Lower leg skin (tissue), 3 donors: ENCODE measurements at regions not wholly inside any gene's neighbourhood (a gene's known extent, or its start where the extent isn't known, plus 50 kb on each side); places are given as distances from the start of the nearest gene placed in this dataset.

Experiments
- POLR2A ChIP-seq, 2 donors: fragments of 450-650 bp; IDR thresholded peaks; one replicate each; pipeline ENCODE4 v1.6.1; 2016 to 2017; ENCODE audit warnings: antibody characterized with exemption in 2 of 2, mild to moderate bottlenecking in 1 of 2, moderate library complexity in 1 of 2
- TF ChIP-seq, protein P1 (sequence below), 3 donors: fragments of 450-650 bp; IDR thresholded peaks; one replicate each; pipeline ENCODE4 v1.5.1; 2016; ENCODE audit warnings: antibody characterized with exemption in 3 of 3, mild to moderate bottlenecking in 3 of 3, moderate library complexity in 2 of 3

- no peak for TF ChIP-seq POLR2A (IDR thresholded peaks at IDR 0.05)
- TF ChIP-seq, protein P1, sequence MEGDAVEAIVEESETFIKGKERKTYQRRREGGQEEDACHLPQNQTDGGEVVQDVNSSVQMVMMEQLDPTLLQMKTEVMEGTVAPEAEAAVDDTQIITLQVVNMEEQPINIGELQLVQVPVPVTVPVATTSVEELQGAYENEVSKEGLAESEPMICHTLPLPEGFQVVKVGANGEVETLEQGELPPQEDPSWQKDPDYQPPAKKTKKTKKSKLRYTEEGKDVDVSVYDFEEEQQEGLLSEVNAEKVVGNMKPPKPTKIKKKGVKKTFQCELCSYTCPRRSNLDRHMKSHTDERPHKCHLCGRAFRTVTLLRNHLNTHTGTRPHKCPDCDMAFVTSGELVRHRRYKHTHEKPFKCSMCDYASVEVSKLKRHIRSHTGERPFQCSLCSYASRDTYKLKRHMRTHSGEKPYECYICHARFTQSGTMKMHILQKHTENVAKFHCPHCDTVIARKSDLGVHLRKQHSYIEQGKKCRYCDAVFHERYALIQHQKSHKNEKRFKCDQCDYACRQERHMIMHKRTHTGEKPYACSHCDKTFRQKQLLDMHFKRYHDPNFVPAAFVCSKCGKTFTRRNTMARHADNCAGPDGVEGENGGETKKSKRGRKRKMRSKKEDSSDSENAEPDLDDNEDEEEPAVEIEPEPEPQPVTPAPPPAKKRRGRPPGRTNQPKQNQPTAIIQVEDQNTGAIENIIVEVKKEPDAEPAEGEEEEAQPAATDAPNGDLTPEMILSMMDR (IDR thresholded peaks at IDR 0.05), result no peak
These were observed 648.2 kb upstream of the ID2 start for GRCh38 chr2:8033546-8034096.
